ENCODE measurements at regions not wholly inside any gene's neighbourhood (a gene's known extent, or its start where the extent isn't known, plus 50 kb on each side); places are given as distances from the start of the nearest gene placed in this dataset.

- Histone ChIP-seq H3K9me3 (no peaks in the 10 kb centered on the region), H3K36me3 (no peaks in the 10 kb centered on the region), H3K27ac (no peak overlapping the region), H3K27me3 (no peaks in the 10 kb centered on the region), H3K4me1 (no peaks in the 10 kb centered on the region), H3K4me3 (no peak overlapping the region)
- no peak for DNase-seq
- intact Hi-C loops (cut with DNase I): no loop called here
- TF ChIP-seq, protein P1, sequence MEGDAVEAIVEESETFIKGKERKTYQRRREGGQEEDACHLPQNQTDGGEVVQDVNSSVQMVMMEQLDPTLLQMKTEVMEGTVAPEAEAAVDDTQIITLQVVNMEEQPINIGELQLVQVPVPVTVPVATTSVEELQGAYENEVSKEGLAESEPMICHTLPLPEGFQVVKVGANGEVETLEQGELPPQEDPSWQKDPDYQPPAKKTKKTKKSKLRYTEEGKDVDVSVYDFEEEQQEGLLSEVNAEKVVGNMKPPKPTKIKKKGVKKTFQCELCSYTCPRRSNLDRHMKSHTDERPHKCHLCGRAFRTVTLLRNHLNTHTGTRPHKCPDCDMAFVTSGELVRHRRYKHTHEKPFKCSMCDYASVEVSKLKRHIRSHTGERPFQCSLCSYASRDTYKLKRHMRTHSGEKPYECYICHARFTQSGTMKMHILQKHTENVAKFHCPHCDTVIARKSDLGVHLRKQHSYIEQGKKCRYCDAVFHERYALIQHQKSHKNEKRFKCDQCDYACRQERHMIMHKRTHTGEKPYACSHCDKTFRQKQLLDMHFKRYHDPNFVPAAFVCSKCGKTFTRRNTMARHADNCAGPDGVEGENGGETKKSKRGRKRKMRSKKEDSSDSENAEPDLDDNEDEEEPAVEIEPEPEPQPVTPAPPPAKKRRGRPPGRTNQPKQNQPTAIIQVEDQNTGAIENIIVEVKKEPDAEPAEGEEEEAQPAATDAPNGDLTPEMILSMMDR (IDR thresholded peaks at IDR 0.05): no peak
- no peak for ATAC-seq
Measured at GRCh38 chr18:25408293-25408692, 56.3 kb upstream of the ZNF521 start.

All from upper lobe of right lung (tissue), 1 donor.